DMS114 treated with DMSO at 0.1 percent for 48 hours (cell line): ENCODE measurements at regions not wholly inside any gene's neighbourhood (a gene's known extent, or its start where the extent isn't known, plus 50 kb on each side); places are given as distances from the start of the nearest gene placed in this dataset.

Experiments used
- DNase-seq: peaks from one replicate; lab custom pipeline; 2025; ENCODE audit not compliant: unreplicated experiment; lab: John Stamatoyannopoulos, UW

GRCh38 chr13:33462109-33462508 is 176.6 kb upstream of the STARD13 start:
- DNase-seq, result no peak

- DNase-seq, result no peak
Observed at GRCh38 chr13:33464345-33464744, 178.8 kb upstream of the STARD13 start.

- no peak for DNase-seq
Observed at GRCh38 chr13:33466262-33466661, 180.7 kb upstream of the STARD13 start.

- no peak for DNase-seq
Observed at GRCh38 chr13:33467556-33467955, 182.0 kb upstream of the STARD13 start.

GRCh38 chr13:33471204-33471603 is 185.6 kb upstream of the STARD13 start:
- DNase-seq, result no peak

- no peak for DNase-seq
Observed at GRCh38 chr13:33472446-33472845, 186.9 kb upstream of the STARD13 start.

- no peak for DNase-seq
Observed at GRCh38 chr13:33479105-33479504, 193.6 kb upstream of the STARD13 start.

GRCh38 chr13:33480561-33480960 is 195.0 kb upstream of the STARD13 start:
- DNase-seq, result no peak

- DNase-seq, result no peak
Observed at GRCh38 chr13:33483471-33483870, 197.9 kb upstream of the STARD13 start.

- DNase-seq, result no peak
Observed at GRCh38 chr13:33485247-33485646, 199.7 kb upstream of the STARD13 start.

- DNase-seq, result no peak
Observed at GRCh38 chr13:33487575-33488243, 202.2 kb upstream of the STARD13 start.

GRCh38 chr13:33489563-33489962 is 204.0 kb upstream of the STARD13 start:
- no peak for DNase-seq

GRCh38 chr13:33490461-33491327 is 205.1 kb upstream of the STARD13 start:
- no peak for DNase-seq

GRCh38 chr13:33493672-33494365 is 208.3 kb upstream of the STARD13 start:
- DNase-seq, result no peak

- DNase-seq, result no peak
Observed at GRCh38 chr13:33494596-33495204, 209.1 kb upstream of the STARD13 start.

GRCh38 chr13:33496336-33496735 is 210.8 kb upstream of the STARD13 start:
- no peak for DNase-seq

GRCh38 chr13:33497146-33497845 is 211.7 kb upstream of the STARD13 start:
- no peak for DNase-seq

GRCh38 chr13:33508060-33508459 is 222.5 kb upstream of the STARD13 start:
- no peak for DNase-seq

GRCh38 chr13:33509642-33510229 is 224.2 kb upstream of the STARD13 start:
- DNase-seq, result no peak

GRCh38 chr13:33510350-33510970 is 224.9 kb upstream of the STARD13 start:
- no peak for DNase-seq
